Right renal pelvis (tissue), 4 donors: ENCODE measurements at regions not wholly inside any gene's neighbourhood (a gene's known extent, or its start where the extent isn't known, plus 50 kb on each side); places are given as distances from the start of the nearest gene placed in this dataset.

Experiments used
- DNase-seq, 4 donors: peaks; one replicate each; pipeline ENCODE4 v3.0.0-alpha.2; 2013; ENCODE audit warnings: low read depth in 4 of 4, low spot score in 3 of 4, missing footprints in 1 of 4

- no peak for DNase-seq
Measured at GRCh38 chr2:149828520-149829210, 241.1 kb upstream of the MMADHC start.

GRCh38 chr2:149827585-149828126 is 240.1 kb upstream of the MMADHC start:
- no peak for DNase-seq

- no peak for DNase-seq
Measured at GRCh38 chr2:149826471-149827125, 239.0 kb upstream of the MMADHC start.

- DNase-seq, result no peak
Measured at GRCh38 chr2:149825473-149825872, 237.9 kb upstream of the MMADHC start.

GRCh38 chr2:149824136-149824535 is 236.6 kb upstream of the MMADHC start:
- DNase-seq, result no peak

GRCh38 chr2:149819356-149819957 is 231.9 kb upstream of the MMADHC start:
- DNase-seq, result no peak

- no peak for DNase-seq
Measured at GRCh38 chr2:149816756-149817551, 229.4 kb upstream of the MMADHC start.

GRCh38 chr2:149815941-149816340 is 228.4 kb upstream of the MMADHC start:
- no peak for DNase-seq

- DNase-seq, result no peak
Measured at GRCh38 chr2:149814901-149815300, 227.3 kb upstream of the MMADHC start.

- no peak for DNase-seq
Measured at GRCh38 chr2:149814049-149814448, 226.5 kb upstream of the MMADHC start.

- DNase-seq, result no peak
Measured at GRCh38 chr2:149808556-149808955, 221.0 kb upstream of the MMADHC start.

- no peak for DNase-seq
Measured at GRCh38 chr2:149806651-149807050, 219.1 kb upstream of the MMADHC start.

- DNase-seq, result no peak
Measured at GRCh38 chr2:149800624-149801542, 213.3 kb upstream of the MMADHC start.

- DNase-seq, result peak in 2 of 4 donors; percentile 23 to 33
Measured at GRCh38 chr2:149799013-149799705, 211.6 kb upstream of the MMADHC start.

GRCh38 chr2:149797030-149797429 is 209.5 kb upstream of the MMADHC start:
- DNase-seq, result no peak

GRCh38 chr2:149789549-149789948 is 202.0 kb upstream of the MMADHC start:
- DNase-seq, result no peak

GRCh38 chr2:149787206-149787605 is 199.6 kb upstream of the MMADHC start:
- DNase-seq, result no peak

GRCh38 chr2:149783284-149783683 is 195.7 kb upstream of the MMADHC start:
- DNase-seq, result no peak

GRCh38 chr2:149782572-149782971 is 195.0 kb upstream of the MMADHC start:
- DNase-seq, result no peak
